ENCODE measurements at regions not wholly inside any gene's neighbourhood (a gene's known extent, or its start where the extent isn't known, plus 50 kb on each side); places are given as distances from the start of the nearest gene placed in this dataset.

- TF ChIP-seq CTCF (IDR thresholded peaks at IDR 0.05) (no peak), POLR2A (IDR thresholded peaks at IDR 0.05) (no peak), POLR2AphosphoS5 (IDR thresholded peaks at IDR 0.05) (no peak)
These were observed 134.5 kb downstream of the FBXO15 start for GRCh38 chr18:74012954-74013630.

Measured in transverse colon (tissue), 4 donors.